ENCODE measurements at regions not wholly inside any gene's neighbourhood (a gene's known extent, or its start where the extent isn't known, plus 50 kb on each side); places are given as distances from the start of the nearest gene placed in this dataset.

DNA sequence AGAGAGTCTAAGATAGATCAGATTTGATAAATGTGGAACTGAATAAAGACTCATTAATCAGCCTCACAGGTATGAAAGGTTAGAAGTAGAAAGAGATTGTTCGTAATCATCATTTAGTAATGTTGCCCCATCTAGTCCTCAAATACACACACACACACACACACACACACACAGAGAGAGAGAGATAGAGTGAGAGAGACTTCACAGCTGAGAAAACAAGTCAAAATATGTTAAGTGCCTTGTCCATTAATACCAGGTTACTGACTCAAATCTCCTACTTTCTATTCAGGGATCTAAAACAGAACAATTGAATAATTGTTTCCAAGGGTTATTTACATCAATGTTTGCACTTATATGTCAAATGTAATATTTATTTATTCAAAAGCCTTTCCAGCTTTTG is 284.6 kb downstream of the MRPS30 start:
- DNase-seq (ENCODE audit: low read depth, low spot score) = no peak
- no peaks in the 10 kb centered on the region for H3K4me1 ChIP-seq (ENCODE audit: control insufficient read depth, extremely low read depth, insufficient read depth, low read length)
- H3K27me3 ChIP-seq (ENCODE audit: control insufficient read depth in 2 of 2, insufficient read depth in 2 of 2, low read length in 2 of 2) = no peaks in the 10 kb centered on the region
- H3K27ac ChIP-seq (ENCODE audit: insufficient read depth, low read depth, low read length) = no peak overlapping the region
- H4K20me1 ChIP-seq (replicated peaks; ENCODE audit: control insufficient read depth, extremely low read depth, insufficient read depth, low read length) = no peaks in the 10 kb centered on the region
- no peak overlapping the region for H3K9ac ChIP-seq (replicated peaks; ENCODE audit: extremely low read depth, insufficient read depth, low read length)
- FAIRE-seq = no peak
- ChIA-PET POLR2A (no interaction called here), CTCF (interaction anchor here (1.8 kb wide), 1 partner anchor 603 kb away, joined by 4 read pairs; the partner anchor contains the start of gene HCN1)
- no peaks in the 10 kb centered on the region for H3K9me3 ChIP-seq (replicated peaks; ENCODE audit: control insufficient read depth, insufficient read depth, low read length)
- no peaks in the 10 kb centered on the region for H3K79me2 ChIP-seq (ENCODE audit: control insufficient read depth, insufficient read depth, low read length)
- intact Hi-C loops (cut with micrococcal nuclease) (no loop called here), dilution Hi-C loops (cut with MboI; ENCODE audit: extremely low pct_ligation_motif_present, low sequenced_read_pairs) (no loop called here)
- no peak overlapping the region for H2AFZ ChIP-seq (ENCODE audit: low read depth, low read length)
- H3K9me1 ChIP-seq (replicated peaks; ENCODE audit: control insufficient read depth, extremely low read depth, insufficient read depth, low read length) = no peaks in the 10 kb centered on the region
- TF ChIP-seq CTCF (IDR thresholded peaks at IDR 0.05; ENCODE audit: extremely low read depth in 1 of 2, insufficient read depth in 1 of 2, low read depth in 1 of 2, low read length in 2 of 2) (no peak), EZH2 (IDR thresholded peaks at IDR 0.05; ENCODE audit: borderline replicate concordance, low read depth, low read length, severe bottlenecking) (no peak), GATA2 (IDR thresholded peaks at IDR 0.05; ENCODE audit: insufficient read depth, insufficient read length, low read depth, low read length) (no peak), MYC (IDR thresholded peaks at IDR 0.05; ENCODE audit: low read depth, low read length) (no peak), POLR2AphosphoS5 (IDR thresholded peaks at IDR 0.05; ENCODE audit: insufficient read depth, low read depth, low read length) (no peak), POLR2A (IDR thresholded peaks at IDR 0.05; ENCODE audit: low read depth, low read length) (no peak), FOS (IDR thresholded peaks at IDR 0.05; ENCODE audit: borderline replicate concordance, insufficient read depth, low read length) (no peak), JUN (IDR thresholded peaks at IDR 0.05; ENCODE audit: borderline replicate concordance, insufficient read depth, insufficient read length, low read depth) (no peak)
- TF ChIP-seq, protein P1, sequence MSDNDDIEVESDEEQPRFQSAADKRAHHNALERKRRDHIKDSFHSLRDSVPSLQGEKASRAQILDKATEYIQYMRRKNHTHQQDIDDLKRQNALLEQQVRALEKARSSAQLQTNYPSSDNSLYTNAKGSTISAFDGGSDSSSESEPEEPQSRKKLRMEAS (IDR thresholded peaks at IDR 0.05; ENCODE audit: insufficient read depth, insufficient read length) = no peak
- no peak overlapping the region for H3K4me3 ChIP-seq (replicated peaks in 1 of 3; ENCODE audit: insufficient read depth in 1 of 3, low read depth in 1 of 3, low read length in 3 of 3)
- H3K4me2 ChIP-seq (ENCODE audit: insufficient read depth, low read length) = no peak overlapping the region
- no TSS peak for BruUV-seq (replicated peaks)
- H3K36me3 ChIP-seq (ENCODE audit: control insufficient read depth in 2 of 2, extremely low read depth in 1 of 2, insufficient read depth in 2 of 2, low read length in 2 of 2) = no peaks in the 10 kb centered on the region
